GM19455 (cell line): ENCODE measurements at regions not wholly inside any gene's neighbourhood (a gene's known extent, or its start where the extent isn't known, plus 50 kb on each side); places are given as distances from the start of the nearest gene placed in this dataset.
"Not testable (repeated sequence)": the region's sequence is repeated elsewhere in the genome, so short reads cannot be mapped to it uniquely, and the experiment has no call there.

Experiments used
- ATAC-seq: cut with Tn5 transposase; IDR thresholded peaks from one replicate; pipeline ENCODE4 v1.9.1; 2021; ENCODE audit not compliant: unreplicated experiment

DNA sequence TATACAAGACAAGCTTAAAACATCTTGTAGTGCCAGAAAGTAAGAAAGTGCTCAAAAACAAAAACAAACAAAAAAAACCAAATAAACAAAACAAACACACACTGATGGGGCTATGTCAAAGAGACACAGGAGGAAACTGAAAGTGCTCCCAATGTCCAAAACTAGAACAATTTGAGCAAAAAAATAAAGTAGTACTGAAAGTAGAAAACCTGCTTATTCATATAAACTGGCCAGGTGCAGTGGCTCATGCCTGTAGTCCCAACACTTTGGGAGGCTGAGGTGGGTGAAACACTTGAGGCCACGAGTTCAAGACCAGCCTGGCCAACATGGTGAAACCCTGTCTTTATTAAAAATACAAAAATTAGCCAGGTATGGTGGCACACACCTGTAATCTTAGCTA is 129.9 kb downstream of the GLUL start:
- no peak for ATAC-seq

GRCh38 chr1:182260516-182260915 is 131.1 kb downstream of the GLUL start:
- ATAC-seq = no peak

- no peak for ATAC-seq
Observed at GRCh38 chr1:182259968-182260367, 131.6 kb downstream of the GLUL start.

- no peak for ATAC-seq
Observed at GRCh38 chr1:182259229-182259872, 132.2 kb downstream of the GLUL start.

DNA sequence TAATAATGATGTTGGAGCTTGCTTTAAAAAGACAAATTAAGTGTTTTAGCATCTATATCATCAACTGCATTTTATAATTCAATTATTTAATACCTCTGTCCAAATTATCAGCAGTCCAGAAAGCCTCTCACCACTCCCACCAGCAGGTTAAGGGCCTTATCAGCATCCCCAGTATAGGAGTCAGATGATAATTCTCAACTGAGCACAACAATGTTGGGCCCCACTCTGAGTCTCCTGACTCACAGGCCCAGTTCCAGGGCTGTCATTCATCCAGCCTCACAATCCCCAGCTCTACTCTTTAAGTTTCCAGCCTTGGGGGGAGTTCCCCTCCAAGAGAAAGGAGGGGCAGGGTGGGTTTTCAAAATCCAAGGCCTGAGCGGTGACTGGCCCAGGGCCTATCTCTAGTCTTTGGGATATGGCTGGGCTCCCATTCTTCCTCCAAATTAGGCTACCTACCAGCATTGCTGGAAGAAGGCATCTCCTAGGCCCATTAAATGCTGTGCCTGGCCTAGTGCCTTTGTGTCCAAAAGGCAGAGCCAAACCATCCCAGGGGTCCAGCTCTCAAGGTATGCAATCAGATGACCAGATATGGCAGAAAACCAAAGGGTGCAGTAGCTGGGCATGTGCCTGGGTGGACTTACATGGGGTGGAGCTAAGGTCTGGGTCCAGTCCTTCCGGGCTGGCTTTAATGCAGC is 134.1 kb downstream of the GLUL start:
- ATAC-seq = no peak

DNA sequence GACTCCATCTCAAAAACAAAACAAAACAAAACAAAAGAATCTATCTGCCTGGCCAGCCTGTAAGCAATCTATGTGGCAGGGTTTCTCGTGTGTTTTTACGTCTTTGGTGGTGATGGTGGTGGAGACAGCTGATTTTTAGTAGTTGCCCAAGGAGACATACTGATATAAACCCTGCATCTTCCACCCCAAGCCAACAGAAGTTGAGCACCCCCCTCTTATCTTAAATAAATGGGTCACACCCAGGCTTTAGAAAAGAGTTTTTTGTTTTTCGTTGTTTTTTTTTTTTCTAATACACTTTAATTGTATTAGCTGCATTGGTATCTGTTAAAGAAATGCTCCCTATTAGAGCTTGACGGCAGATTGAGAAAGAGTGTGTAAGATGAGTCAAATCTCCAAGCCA is 134.7 kb downstream of the GLUL start:
- ATAC-seq = no peak

- no peak for ATAC-seq
Observed at GRCh38 chr1:182255494-182255893, 136.1 kb downstream of the GLUL start.

DNA sequence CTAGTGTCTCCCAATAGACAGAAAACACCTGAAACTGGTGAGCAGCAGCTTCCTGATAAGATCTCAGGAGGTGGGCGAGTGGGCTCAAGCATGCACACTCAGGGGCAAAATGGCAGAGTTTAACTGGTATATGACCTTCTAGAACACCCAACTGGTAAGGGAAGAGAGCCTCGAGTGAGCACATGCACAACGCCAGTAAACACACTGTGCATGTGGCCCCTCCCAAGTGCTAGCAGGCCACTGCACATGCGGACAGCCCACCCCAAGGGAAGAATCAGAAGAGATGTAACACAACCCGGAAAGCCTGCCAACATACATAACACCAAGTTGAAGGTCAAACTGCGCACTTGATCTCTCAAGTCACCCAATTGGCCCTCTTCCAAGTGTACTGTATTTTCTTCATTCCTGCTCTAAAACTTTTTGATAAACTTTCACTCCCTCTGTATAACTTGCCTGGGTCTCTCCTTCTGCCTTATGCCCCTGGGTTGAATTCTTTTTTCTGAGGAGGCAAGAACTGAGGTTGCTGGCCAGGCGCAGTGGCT is 138.2 kb downstream of the GLUL start:
- ATAC-seq = no peak

DNA sequence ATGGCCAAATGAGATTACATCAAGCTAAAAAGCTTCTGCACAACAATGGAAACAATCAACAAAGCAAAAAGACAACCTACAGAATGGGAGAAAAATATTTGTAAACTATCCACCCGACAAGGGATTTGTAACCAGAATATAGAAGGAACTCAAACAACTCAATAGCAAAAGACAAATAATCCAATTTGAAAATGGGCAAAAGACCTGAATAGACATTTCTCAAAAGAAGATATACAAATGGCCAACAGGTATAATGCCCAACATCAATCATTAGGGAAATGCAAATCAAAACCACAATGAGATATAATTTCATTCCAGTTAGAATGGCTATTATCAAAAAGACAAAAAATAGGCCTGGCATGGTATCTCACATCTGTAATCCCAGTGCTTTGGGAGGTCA is 140.0 kb downstream of the GLUL start:
- no peak for ATAC-seq

DNA sequence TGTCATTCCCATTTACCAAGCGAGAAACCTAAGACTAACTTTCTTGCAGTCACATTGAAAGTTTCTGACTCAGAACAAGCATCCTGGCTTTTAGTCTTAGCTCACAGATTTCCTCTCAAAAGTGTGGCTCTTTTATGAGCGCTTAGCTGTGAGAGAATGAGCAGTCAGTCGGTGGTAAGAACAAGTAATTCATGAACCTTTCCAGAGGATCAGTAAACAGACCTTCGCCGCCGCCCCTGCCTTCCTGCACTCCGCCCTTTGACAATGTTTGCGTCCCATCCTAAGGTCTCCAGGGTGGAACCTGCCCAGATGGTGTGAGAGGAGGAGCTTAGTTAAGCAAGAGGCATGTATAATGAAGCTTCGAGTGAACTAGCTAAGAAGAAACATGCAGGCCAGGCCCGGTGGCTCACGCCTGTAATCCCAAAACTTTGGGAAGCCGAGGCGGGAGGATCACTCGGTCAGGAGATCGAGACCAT is 142.4 kb downstream of the GLUL start:
- peak; percentile 83 for ATAC-seq

GRCh38 chr1:182248721-182249120 is 142.9 kb downstream of the GLUL start:
- ATAC-seq = peak; percentile 2

DNA sequence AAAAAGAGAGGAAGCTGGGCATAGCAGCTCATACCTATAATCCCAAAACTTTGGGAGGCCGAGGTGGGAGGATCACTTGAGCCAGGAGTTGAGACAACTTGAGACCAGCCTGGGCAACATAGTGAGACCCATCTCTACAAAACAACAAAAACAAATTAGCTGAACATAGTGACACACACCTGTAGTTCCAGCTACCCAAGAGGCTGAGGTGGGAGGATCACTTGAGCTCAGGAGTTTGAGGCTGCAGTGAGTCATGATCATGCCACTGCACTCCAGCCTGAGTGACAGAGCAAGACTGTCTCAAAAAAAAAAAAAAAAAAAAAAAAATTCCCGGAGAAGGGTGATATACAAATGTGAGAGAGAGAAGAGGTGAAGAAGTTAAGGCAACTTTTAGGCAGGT is 143.8 kb downstream of the GLUL start:
- ATAC-seq = not testable (repeated sequence)

DNA sequence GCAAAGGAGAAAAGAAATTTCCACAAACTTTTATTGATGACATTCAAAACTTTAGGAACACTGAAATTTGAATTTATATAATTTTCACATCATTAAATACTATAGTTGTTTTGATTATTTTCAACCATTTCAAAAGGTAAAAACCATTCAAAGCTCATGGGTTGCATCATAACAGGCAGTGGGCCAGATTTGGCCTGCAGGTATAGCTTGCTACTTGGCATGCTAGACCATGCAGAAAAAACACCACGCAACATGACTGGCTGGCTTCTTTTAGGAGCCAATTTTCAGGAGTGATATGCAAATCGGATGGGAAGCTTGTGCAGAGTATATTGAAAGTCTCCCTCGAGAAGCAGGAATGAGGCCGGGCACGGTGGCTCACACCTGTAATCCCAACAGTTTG is 144.8 kb downstream of the GLUL start:
- ATAC-seq = no peak

- no peak for ATAC-seq
Observed at GRCh38 chr1:182245040-182245439, 146.6 kb downstream of the GLUL start.

GRCh38 chr1:182244451-182244850 is 147.1 kb downstream of the GLUL start:
- ATAC-seq = no peak

DNA sequence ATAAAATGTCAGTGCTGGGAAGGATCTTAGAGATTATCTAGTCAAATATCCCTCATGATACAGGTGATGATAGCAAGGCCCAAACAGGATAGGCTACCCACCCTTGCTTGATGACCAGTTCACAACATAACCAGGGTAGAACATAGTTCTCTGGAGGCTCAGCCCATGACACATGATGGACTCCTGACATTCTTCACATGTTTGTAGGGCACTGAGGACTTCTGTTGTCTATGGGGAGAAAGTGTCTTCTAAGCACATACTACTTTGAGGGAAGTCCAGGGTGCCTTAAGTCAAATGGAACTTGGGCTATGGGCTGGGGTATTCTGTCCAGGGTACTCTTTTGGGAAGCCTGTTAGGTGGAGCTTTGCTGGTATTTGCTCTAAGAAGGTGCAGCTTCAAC is 148.9 kb downstream of the GLUL start:
- ATAC-seq = no peak

DNA sequence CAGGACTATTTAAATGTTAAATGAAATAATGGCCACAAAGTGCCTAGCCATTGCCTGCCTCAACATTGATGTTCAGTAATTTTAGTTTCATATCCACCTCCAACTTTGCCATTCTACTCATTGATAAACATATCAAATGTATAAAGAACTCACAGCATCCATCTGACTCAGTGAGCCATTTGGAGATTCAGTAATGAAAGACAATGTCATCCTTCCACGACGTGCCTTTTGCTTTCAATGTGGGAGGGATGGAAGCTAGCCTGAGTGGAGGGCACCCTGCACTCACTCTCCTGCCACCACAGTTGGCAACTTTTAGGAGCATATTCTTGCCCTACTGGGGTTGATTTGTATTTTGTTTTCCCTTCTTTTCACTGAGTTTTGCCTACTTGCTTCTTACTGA is 151.5 kb downstream of the GLUL start:
- ATAC-seq = no peak

- no peak for ATAC-seq
Observed at GRCh38 chr1:182238421-182238820, 153.2 kb downstream of the GLUL start.

DNA sequence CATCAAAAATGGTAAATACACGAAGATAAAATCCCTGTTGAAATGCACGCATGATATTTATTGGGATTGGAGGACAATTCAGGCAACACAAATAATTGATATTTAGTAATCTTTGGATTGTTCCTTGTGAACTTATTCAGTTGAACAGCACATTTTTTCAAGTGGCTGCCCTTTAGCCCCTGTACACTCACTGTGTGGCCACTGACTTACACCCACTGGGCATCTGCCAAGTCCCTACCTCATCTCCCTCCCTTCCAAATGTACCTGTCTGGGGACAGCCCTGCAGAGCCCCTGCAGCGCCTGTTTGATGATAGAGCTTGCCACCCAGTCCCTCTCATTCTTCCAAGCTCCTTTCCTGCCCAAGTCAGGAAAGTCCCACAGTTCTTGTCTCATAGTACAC is 154.3 kb downstream of the GLUL start:
- ATAC-seq = no peak

- no peak for ATAC-seq
Observed at GRCh38 chr1:182236651-182237077, 154.9 kb downstream of the GLUL start.

GRCh38 chr1:182235952-182236650 is 155.5 kb downstream of the GLUL start:
- ATAC-seq = no peak

- no peak for ATAC-seq
Observed at GRCh38 chr1:182235604-182235951, 156.0 kb downstream of the GLUL start.
